ENCODE measurements at regions not wholly inside any gene's neighbourhood (a gene's known extent, or its start where the extent isn't known, plus 50 kb on each side); places are given as distances from the start of the nearest gene placed in this dataset.
"Not testable (repeated sequence)": the region's sequence is repeated elsewhere in the genome, so short reads cannot be mapped to it uniquely, and the experiment has no call there.

GRCh38 chrX:2630008-2630934 lies 60.8 kb upstream of the CD99 start:
- Histone ChIP-seq H3K4me2 (ENCODE audit: low read depth, low read length, poor library complexity, severe bottlenecking) (peak overlapping the region; percentile 31), H3K27ac (ENCODE audit: low read length) (peak overlapping the region; percentile 65), H2AFZ (ENCODE audit: low read length) (peak overlapping the region; percentile 46), H3K79me2 (ENCODE audit: low read length) (peaks cover 12% of the 10 kb centered on the region), H3K36me3 (ENCODE audit: insufficient read depth, low read length) (peaks cover 55% of the 10 kb centered on the region), H3K9me3 (ENCODE audit: low read length) (peaks cover 22% of the 10 kb centered on the region), H3K4me1 (ENCODE audit: low read length) (peaks cover 20% of the 10 kb centered on the region), H3K4me3 (ENCODE audit: low read length) (peak overlapping the region; percentile 47)
- H4K20me1 ChIP-seq (ENCODE audit: insufficient read depth, low read depth, low read length); H3K9me2 ChIP-seq (replicated peaks; ENCODE audit: insufficient read depth, low read length); H3K9ac ChIP-seq (ENCODE audit: low read length); H3K27me3 ChIP-seq (ENCODE audit: low read length): not testable (repeated sequence)
- peak; percentile 93 for DNase-seq

DNA sequence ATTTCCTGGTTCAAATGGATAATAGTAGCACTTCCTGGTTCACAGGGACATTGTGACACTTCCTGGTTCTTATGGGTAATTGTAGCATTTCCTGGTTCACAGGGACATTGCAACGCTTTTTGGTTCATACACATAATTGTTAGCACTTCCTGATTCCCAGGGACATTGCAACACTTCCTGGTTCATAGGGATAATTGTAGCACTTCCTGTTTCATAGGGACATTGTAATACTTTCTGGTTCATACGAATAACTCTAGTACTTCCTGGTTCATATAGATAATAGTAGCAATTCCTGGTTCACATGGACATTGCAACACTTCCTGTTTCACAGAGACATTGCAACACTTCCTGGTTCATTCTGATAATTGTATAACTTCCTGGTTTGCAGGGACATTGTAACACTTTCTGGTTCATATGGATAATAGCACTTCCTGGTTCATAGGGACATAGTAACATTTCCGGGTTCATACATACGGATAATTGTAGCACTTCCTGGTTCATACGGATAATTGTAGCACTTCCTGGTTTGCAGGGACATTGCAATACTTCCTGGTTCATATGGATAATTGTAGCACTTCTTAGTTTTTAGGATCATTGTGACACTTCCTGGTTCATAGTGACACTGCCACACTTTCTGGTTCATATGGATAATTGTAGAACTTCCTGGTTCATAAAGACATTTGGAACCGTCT lies 61.6 kb upstream of the CD99 start:
- Histone ChIP-seq H3K27ac (ENCODE audit: low read length) (peak overlapping the region; percentile 65), H3K79me2 (ENCODE audit: low read length) (peaks cover 12% of the 10 kb centered on the region), H3K4me1 (ENCODE audit: low read length) (peaks cover 20% of the 10 kb centered on the region), H3K4me2 (ENCODE audit: low read depth, low read length, poor library complexity, severe bottlenecking) (peak overlapping the region; percentile 31), H3K36me3 (ENCODE audit: insufficient read depth, low read length) (peaks cover 57% of the 10 kb centered on the region), H3K9ac (ENCODE audit: low read length) (no peak overlapping the region), H3K4me3 (ENCODE audit: low read length) (peak overlapping the region; percentile 44), H4K20me1 (ENCODE audit: insufficient read depth, low read depth, low read length) (no peaks in the 10 kb centered on the region), H3K9me3 (ENCODE audit: low read length) (peaks cover 22% of the 10 kb centered on the region), H3K9me2 (replicated peaks; ENCODE audit: insufficient read depth, low read length) (0 out of 2 replicates have a peak, but pooled peaks cover 4% of the 10 kb centered on the region), H2AFZ (ENCODE audit: low read length) (peak overlapping the region; percentile 46), H3K27me3 (ENCODE audit: low read length) (no peaks in the 10 kb centered on the region)
- DNase-seq, result peak; percentile 87

DNA sequence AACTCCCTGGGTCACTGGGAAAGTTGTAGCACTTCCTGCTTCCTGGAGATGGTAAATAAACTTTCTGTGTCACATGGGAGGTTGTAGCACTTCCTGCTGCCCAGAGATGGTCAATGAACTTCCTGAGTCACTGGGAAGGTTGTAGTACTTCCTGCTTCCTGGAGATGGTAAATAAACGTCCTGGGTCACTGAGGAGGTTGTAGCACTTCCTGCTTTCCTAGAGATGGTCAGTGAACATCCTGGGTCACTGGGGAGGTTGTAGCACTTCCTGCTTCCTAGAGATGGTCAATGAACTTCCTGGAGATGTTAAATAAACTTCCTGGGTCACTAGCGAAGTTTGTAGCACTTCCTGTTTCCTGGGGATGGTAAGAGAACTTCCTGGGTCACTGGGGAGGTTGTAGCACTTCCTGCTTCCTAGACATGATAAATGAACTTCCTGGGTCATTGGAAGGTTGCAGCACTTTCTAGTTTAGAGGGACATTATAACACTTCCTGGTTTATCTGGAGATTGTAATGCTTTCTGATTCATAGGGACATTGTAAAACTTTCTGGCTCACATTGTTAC lies 62.3 kb upstream of the CD99 start:
- Histone ChIP-seq H3K79me2 (ENCODE audit: low read length) (peaks cover 12% of the 10 kb centered on the region), H3K27ac (ENCODE audit: low read length) (peak overlapping the region; percentile 65), H3K9me2 (replicated peaks; ENCODE audit: insufficient read depth, low read length) (0 out of 2 replicates have a peak, but pooled peaks cover 4% of the 10 kb centered on the region), H3K27me3 (ENCODE audit: low read length) (no peaks in the 10 kb centered on the region), H3K4me3 (ENCODE audit: low read length) (peak overlapping the region; percentile 44), H2AFZ (ENCODE audit: low read length) (peak overlapping the region; percentile 46), H3K4me2 (ENCODE audit: low read depth, low read length, poor library complexity, severe bottlenecking) (peak overlapping the region; percentile 31), H4K20me1 (ENCODE audit: insufficient read depth, low read depth, low read length) (no peaks in the 10 kb centered on the region), H3K4me1 (ENCODE audit: low read length) (peaks cover 20% of the 10 kb centered on the region), H3K9me3 (ENCODE audit: low read length) (peaks cover 22% of the 10 kb centered on the region), H3K9ac (ENCODE audit: low read length) (no peak overlapping the region), H3K36me3 (ENCODE audit: insufficient read depth, low read length) (peaks cover 60% of the 10 kb centered on the region)
- peak; percentile 70 for DNase-seq

DNA sequence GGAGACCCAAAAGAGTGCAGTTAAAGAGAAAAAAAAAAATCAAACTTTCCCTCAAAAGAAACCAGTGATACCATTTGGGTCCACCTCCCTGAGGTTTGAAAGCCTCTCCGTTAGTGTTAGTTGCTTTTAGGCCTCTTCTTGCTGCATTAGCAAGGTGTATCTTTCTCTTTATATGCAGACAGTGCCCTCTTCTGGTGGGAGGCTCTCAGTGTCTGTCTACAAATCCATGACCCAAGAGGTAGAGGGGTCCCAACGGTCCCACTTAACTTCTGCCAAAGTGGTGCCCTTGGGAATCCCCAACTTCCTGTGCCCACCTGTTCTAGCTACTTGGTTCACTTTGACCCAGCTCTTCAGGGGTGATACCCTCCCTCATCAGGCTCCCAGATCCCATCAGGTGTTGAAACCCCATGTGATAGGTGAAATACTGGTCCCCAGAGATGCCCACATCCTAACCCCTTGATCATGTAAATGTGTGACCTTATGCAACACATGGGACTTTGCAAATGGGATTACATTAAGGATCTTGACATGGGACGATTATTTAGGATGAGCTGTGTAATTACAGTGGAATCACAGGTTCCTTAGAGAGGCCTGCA lies 63.7 kb upstream of the CD99 start:
- H3K79me2 ChIP-seq (ENCODE audit: low read length), result peaks cover 4% of the 10 kb centered on the region
- H3K4me3 ChIP-seq (ENCODE audit: low read length), result peak overlapping the region; percentile 44; the same call in 1 of the 2 replicates
- H3K9me2 ChIP-seq (replicated peaks; ENCODE audit: insufficient read depth, low read length), result no peaks in the 10 kb centered on the region
- no peak overlapping the region for H3K27ac ChIP-seq (ENCODE audit: low read length)
- peak; percentile 77 for DNase-seq
- no peaks in the 10 kb centered on the region for H4K20me1 ChIP-seq (ENCODE audit: insufficient read depth, low read depth, low read length)
- no peaks in the 10 kb centered on the region for H3K27me3 ChIP-seq (ENCODE audit: low read length)
- H3K4me2 ChIP-seq (ENCODE audit: low read depth, low read length, poor library complexity, severe bottlenecking), result no peak overlapping the region
- no peak overlapping the region for H2AFZ ChIP-seq (ENCODE audit: low read length)
- H3K4me1 ChIP-seq (ENCODE audit: low read length), result peaks cover 11% of the 10 kb centered on the region
- no peak overlapping the region for H3K9ac ChIP-seq (ENCODE audit: low read length)
- peaks cover 67% of the 10 kb centered on the region for H3K36me3 ChIP-seq (ENCODE audit: insufficient read depth, low read length)
- H3K9me3 ChIP-seq (ENCODE audit: low read length), result peaks cover 21% of the 10 kb centered on the region

DNA sequence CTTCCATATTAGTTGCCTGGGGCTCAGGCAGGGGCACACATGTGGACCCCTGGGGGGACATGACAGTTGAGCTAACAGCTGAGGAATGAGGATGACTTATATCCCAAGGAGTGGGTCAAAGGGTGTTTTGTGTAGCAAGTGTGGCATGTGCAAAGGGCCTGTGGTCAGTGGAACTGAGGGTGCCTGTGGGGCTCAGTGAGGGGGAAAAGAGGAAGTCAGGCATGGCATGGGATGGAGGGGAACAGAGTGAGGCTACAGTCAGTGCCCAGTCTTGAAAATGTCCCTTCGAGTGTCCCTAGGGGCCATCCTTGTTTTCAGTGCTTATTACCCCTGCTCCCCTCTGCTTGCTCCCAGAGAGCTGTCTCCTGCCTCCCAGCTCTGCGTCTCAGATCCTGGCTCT lies 64.3 kb upstream of the CD99 start:
- Histone ChIP-seq H3K79me2 (ENCODE audit: low read length) (no peaks in the 10 kb centered on the region; the same call in 1 of the 2 replicates), H3K27me3 (ENCODE audit: low read length) (no peaks in the 10 kb centered on the region), H3K4me1 (ENCODE audit: low read length) (peaks cover 10% of the 10 kb centered on the region), H3K9ac (ENCODE audit: low read length) (no peak overlapping the region), H3K36me3 (ENCODE audit: insufficient read depth, low read length) (peaks cover 61% of the 10 kb centered on the region), H3K4me3 (ENCODE audit: low read length) (no peak overlapping the region), H3K4me2 (ENCODE audit: low read depth, low read length, poor library complexity, severe bottlenecking) (no peak overlapping the region), H3K9me2 (replicated peaks; ENCODE audit: insufficient read depth, low read length) (no peaks in the 10 kb centered on the region), H4K20me1 (ENCODE audit: insufficient read depth, low read depth, low read length) (no peaks in the 10 kb centered on the region), H3K27ac (ENCODE audit: low read length) (no peak overlapping the region), H3K9me3 (ENCODE audit: low read length) (peaks cover 15% of the 10 kb centered on the region), H2AFZ (ENCODE audit: low read length) (no peak overlapping the region)
- DNase-seq, result no peak

- no peaks in the 10 kb centered on the region for H3K9me2 ChIP-seq (replicated peaks; ENCODE audit: insufficient read depth, low read length)
- H2AFZ ChIP-seq (ENCODE audit: low read length), result no peak overlapping the region
- no peaks in the 10 kb centered on the region for H4K20me1 ChIP-seq (ENCODE audit: insufficient read depth, low read depth, low read length)
- H3K4me2 ChIP-seq (ENCODE audit: low read depth, low read length, poor library complexity, severe bottlenecking), result no peak overlapping the region
- H3K4me1 ChIP-seq (ENCODE audit: low read length), result no peaks in the 10 kb centered on the region
- peak; percentile 26 for DNase-seq
- no peaks in the 10 kb centered on the region for H3K9me3 ChIP-seq (ENCODE audit: low read length)
- H3K9ac ChIP-seq (ENCODE audit: low read length), result no peak overlapping the region
- peaks cover 10% of the 10 kb centered on the region; the same call in 1 of the 2 replicates for H3K79me2 ChIP-seq (ENCODE audit: low read length)
- no peak overlapping the region for H3K4me3 ChIP-seq (ENCODE audit: low read length)
- peaks cover 54% of the 10 kb centered on the region for H3K36me3 ChIP-seq (ENCODE audit: insufficient read depth, low read length)
- H3K27ac ChIP-seq (ENCODE audit: low read length), result no peak overlapping the region
- H3K27me3 ChIP-seq (ENCODE audit: low read length), result no peaks in the 10 kb centered on the region
Observed at GRCh38 chrX:2620576-2620975, 70.5 kb upstream of the CD99 start.

DNA sequence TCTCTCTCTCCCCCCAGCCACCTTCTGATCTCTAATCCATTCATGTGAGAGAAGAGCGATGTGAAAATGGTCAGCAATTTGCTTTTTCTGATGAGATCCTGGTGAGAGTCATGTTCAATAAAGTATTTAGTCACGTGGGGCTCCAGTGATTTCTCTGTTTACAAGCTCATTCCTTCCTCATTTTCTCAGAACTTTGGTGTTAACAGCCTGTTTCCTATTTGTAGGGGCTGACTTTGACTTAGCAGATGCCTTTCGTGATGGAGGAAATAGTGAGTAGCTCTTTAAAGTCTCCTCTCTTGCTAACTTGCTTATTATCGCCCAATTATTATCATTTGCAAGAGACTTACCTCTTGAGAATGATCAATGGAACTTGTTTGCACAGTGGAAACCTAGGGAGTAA lies 72.6 kb upstream of the CD99 start:
- peaks cover 59% of the 10 kb centered on the region for H3K36me3 ChIP-seq (ENCODE audit: insufficient read depth, low read length)
- peaks cover 24% of the 10 kb centered on the region for H3K79me2 ChIP-seq (ENCODE audit: low read length)
- no peaks in the 10 kb centered on the region for H4K20me1 ChIP-seq (ENCODE audit: insufficient read depth, low read depth, low read length)
- no peak overlapping the region for H3K4me3 ChIP-seq (ENCODE audit: low read length)
- peak; percentile 20 for DNase-seq
- H3K4me2 ChIP-seq (ENCODE audit: low read depth, low read length, poor library complexity, severe bottlenecking), result no peak overlapping the region
- H3K9ac ChIP-seq (ENCODE audit: low read length), result no peak overlapping the region
- H3K4me1 ChIP-seq (ENCODE audit: low read length), result no peaks in the 10 kb centered on the region
- H3K27me3 ChIP-seq (ENCODE audit: low read length), result no peaks in the 10 kb centered on the region
- no peak overlapping the region for H3K27ac ChIP-seq (ENCODE audit: low read length)
- no peaks in the 10 kb centered on the region for H3K9me2 ChIP-seq (replicated peaks; ENCODE audit: insufficient read depth, low read length)
- H3K9me3 ChIP-seq (ENCODE audit: low read length), result no peaks in the 10 kb centered on the region
- no peak overlapping the region for H2AFZ ChIP-seq (ENCODE audit: low read length)
